Fibroblast of gingiva (primary cell): ENCODE measurements at regions not wholly inside any gene's neighbourhood (a gene's known extent, or its start where the extent isn't known, plus 50 kb on each side); places are given as distances from the start of the nearest gene placed in this dataset.
"Not testable (repeated sequence)": the region's sequence is repeated elsewhere in the genome, so short reads cannot be mapped to it uniquely, and the experiment has no call there.

Experiments used
- DNase-seq: peaks from one replicate; pipeline ENCODE4 v3.0.0-alpha.2; 2011; ENCODE audit warnings: low read depth

- no peak for DNase-seq
These were observed 82.9 kb upstream of the KCND2 start for GRCh38 chr7:120190109-120190508.

GRCh38 chr7:120190566-120190965 is 82.4 kb upstream of the KCND2 start:
- DNase-seq: no peak

GRCh38 chr7:120191423-120191822 is 81.6 kb upstream of the KCND2 start:
- not testable (repeated sequence) for DNase-seq

- DNase-seq: no peak
These were observed 71.7 kb upstream of the KCND2 start for GRCh38 chr7:120201290-120201689.

- DNase-seq: no peak
These were observed 67.9 kb upstream of the KCND2 start for GRCh38 chr7:120205101-120205500.

GRCh38 chr7:120207037-120207436 is 65.9 kb upstream of the KCND2 start:
- no peak for DNase-seq

GRCh38 chr7:120215654-120216053 is 57.3 kb upstream of the KCND2 start:
- no peak for DNase-seq

GRCh38 chr7:120216947-120217346 is 56.0 kb upstream of the KCND2 start:
- no peak for DNase-seq

GRCh38 chr7:120218712-120219111 is 54.3 kb upstream of the KCND2 start:
- peak; percentile 88 for DNase-seq

- no peak for DNase-seq
These were observed 51.3 kb upstream of the KCND2 start for GRCh38 chr7:120221666-120222065.
